Astrocyte of the cerebellum (primary cell): ENCODE measurements at regions not wholly inside any gene's neighbourhood (a gene's known extent, or its start where the extent isn't known, plus 50 kb on each side); places are given as distances from the start of the nearest gene placed in this dataset.

Experiments
- DNase-seq: peaks from one replicate; pipeline ENCODE4 v3.0.0-alpha.2; 2011; ENCODE audit warnings: low read depth
- H3K4me3 ChIP-seq: 2 replicates; pipeline ENCODE4 v1.5.1; 2011; ENCODE audit warnings: mild to moderate bottlenecking, low read depth, low read length, moderate library complexity
- in situ Hi-C: cut with HindIII; loops from 2 replicates; pipeline ENCODE4 v1.10.0; 2017; ENCODE audit warnings: low sequenced_read_pairs
- TF ChIP-seq, protein P1 (sequence below): IDR thresholded peaks from 2 replicates; pipeline ENCODE4 v1.5.1; 2012; ENCODE audit warnings: low read length, low read depth, moderate library complexity, mild to moderate bottlenecking; ENCODE audit errors: missing control alignments

GRCh38 chr6:82035526-82035925 is 212.0 kb downstream of the IBTK start:
- in situ Hi-C loops = no loop called here
- TF ChIP-seq, protein P1, sequence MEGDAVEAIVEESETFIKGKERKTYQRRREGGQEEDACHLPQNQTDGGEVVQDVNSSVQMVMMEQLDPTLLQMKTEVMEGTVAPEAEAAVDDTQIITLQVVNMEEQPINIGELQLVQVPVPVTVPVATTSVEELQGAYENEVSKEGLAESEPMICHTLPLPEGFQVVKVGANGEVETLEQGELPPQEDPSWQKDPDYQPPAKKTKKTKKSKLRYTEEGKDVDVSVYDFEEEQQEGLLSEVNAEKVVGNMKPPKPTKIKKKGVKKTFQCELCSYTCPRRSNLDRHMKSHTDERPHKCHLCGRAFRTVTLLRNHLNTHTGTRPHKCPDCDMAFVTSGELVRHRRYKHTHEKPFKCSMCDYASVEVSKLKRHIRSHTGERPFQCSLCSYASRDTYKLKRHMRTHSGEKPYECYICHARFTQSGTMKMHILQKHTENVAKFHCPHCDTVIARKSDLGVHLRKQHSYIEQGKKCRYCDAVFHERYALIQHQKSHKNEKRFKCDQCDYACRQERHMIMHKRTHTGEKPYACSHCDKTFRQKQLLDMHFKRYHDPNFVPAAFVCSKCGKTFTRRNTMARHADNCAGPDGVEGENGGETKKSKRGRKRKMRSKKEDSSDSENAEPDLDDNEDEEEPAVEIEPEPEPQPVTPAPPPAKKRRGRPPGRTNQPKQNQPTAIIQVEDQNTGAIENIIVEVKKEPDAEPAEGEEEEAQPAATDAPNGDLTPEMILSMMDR = no peak
- DNase-seq = no peak
- H3K4me3 ChIP-seq = no peak overlapping the region

DNA sequence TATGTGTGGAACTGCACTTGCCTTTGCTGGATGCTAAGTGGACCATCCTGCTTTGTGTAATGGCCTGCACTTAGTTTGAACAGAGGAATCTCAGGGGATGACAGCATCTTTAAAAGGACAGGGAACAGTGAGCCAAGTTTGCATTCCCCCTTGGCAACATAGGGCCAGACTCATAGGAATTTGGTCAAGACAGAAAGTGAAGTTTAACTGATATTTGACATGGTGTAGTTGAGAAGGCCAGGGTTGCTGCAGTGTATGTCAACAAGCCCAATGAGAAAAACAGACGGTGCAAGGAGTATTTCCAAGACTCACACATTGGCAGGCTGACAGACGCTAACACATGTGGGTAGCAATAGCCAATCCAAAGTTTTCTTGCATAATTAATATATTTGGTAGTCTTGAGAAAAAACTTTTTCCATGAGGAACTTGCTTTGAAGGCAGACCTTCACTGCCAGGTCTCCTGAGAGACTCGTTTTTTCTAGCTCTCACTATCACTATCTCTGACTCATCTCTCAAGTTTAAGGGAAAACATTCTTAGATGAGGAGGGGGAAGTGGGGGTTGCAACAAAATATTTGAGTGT is 213.8 kb downstream of the IBTK start:
- H3K4me3 ChIP-seq = no peak overlapping the region
- DNase-seq = no peak
- TF ChIP-seq, protein P1 = no peak
- in situ Hi-C loops = no loop called here

DNA sequence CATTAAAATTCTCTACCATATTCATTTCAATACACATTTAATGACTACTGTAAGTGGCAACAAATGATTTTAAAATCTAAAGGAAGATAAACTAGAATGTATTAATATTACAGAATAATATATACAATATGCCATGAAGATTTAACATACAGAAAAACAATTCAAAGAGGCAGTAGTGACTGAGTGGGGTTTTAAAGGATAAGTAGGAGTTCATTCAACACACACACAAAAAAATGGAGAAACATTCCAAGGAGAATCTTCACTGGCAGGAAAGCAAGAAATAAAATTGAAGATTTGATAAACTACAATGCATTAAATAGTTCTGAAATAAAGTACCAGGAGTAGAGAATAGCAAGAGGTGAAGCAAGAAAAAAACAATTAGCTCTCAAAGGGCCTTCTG is 215.1 kb downstream of the IBTK start:
- in situ Hi-C loops = no loop called here
- H3K4me3 ChIP-seq = no peak overlapping the region
- TF ChIP-seq, protein P1 = no peak
- no peak for DNase-seq

GRCh38 chr6:82030761-82031503 is 216.6 kb downstream of the IBTK start:
- TF ChIP-seq, protein P1 = no peak
- in situ Hi-C loops = no loop called here
- H3K4me3 ChIP-seq = no peak overlapping the region
- DNase-seq = no peak

- TF ChIP-seq, protein P1 = no peak
- H3K4me3 ChIP-seq = no peak overlapping the region
- DNase-seq = no peak
- in situ Hi-C loops = no loop called here
Measured at GRCh38 chr6:82030301-82030700, 217.2 kb downstream of the IBTK start.

DNA sequence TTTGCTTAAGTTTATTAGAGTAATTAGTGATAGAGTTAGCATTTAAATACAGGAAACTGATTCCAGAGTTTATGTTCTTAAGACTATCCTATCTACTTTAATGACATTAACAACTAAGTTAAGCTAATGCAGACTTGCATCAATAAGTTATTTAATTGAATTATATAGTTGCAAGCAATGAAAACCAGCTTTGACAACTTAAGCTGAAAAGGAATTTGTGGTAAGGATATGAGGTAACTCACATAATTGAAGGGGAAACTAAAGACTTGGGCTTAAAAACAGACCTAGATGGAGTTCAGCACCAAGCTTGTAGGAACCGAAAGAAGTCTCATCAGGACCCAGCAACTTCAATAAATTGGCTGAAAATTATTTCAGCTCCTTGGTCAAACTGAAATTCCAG is 222.3 kb downstream of the IBTK start:
- in situ Hi-C loops = no loop called here
- no peak overlapping the region for H3K4me3 ChIP-seq
- TF ChIP-seq, protein P1 = no peak
- DNase-seq = no peak
